B cell (primary cell): ENCODE measurements at regions not wholly inside any gene's neighbourhood (a gene's known extent, or its start where the extent isn't known, plus 50 kb on each side); places are given as distances from the start of the nearest gene placed in this dataset.

Source experiments
- CTCF ChIP-seq: fragments of 200-600 bp; IDR thresholded peaks from one replicate; pipeline ENCODE4 v1.8.0; 2022; ENCODE audit warnings: antibody characterized with exemption, mild to moderate bottlenecking
- EZH2 ChIP-seq: IDR thresholded peaks from 2 replicates; pipeline ENCODE4 v1.6.1; 2012; ENCODE audit warnings: borderline replicate concordance, low read depth, mild to moderate bottlenecking, moderate library complexity, low read length; ENCODE audit not compliant: insufficient read depth, poor library complexity, severe bottlenecking

DNA sequence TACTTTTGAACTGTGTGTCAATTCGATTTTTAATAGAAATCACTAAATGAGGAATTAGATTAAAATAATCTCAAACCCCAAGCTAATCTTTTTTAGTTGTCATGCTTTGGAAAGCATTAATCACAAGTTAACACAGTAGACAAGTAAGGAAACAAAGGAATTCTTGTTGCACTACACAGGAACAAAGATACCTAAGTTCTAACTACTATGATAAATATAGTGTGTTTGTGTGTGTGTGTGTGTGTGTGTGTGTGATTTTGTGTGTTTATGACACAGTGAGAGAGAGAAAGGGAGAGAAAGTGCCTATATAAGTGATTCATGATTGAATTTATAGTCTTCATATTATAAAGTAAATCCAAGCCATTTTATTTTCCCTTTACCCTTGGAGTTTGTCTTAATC is 931.4 kb downstream of the PCDH7 start:
- TF ChIP-seq EZH2 (no peak), CTCF (no peak)
